ENCODE measurements at regions not wholly inside any gene's neighbourhood (a gene's known extent, or its start where the extent isn't known, plus 50 kb on each side); places are given as distances from the start of the nearest gene placed in this dataset.

DNA sequence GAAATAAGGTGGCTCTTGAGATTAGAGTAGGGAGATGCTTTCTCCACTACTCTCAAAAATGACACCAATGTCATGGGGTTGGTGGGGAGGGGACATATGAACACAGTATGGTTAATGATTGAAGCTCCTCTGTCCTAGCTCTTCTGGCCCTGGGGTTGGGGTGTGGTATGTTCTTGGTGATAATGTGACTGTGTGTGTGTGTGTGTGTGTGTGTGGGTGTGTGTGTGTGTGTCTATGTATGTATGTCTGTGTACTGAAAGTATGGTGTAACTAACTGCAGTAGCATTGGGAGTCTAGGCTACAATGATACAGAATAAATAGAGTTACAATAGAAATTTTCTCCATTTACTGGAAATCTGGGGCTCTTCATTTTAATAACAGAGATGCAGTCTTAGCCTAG is 121.0 kb upstream of the CD180 start:
- DNase-seq (no peak), FAIRE-seq (no peak)
- Histone ChIP-seq H3K4me1 (ENCODE audit: control insufficient read depth in 2 of 3, insufficient read depth in 2 of 3, low read depth in 1 of 3, low read length in 3 of 3) (no peaks in the 10 kb centered on the region), H3K27me3 (ENCODE audit: control insufficient read depth, insufficient read depth, low read length) (no peaks in the 10 kb centered on the region), H3K9me3 (ENCODE audit: control insufficient read depth in 2 of 3, insufficient read depth in 1 of 3, low read length in 3 of 3) (peaks cover 0 to 6% (median 0%) of the 10 kb centered on the region in 3 donors), H3K9ac (ENCODE audit: low read length in 3 of 3) (no peak overlapping the region), H3K36me3 (ENCODE audit: control insufficient read depth in 2 of 3, insufficient read depth in 3 of 3, low read length in 3 of 3) (no peaks in the 10 kb centered on the region), H3K4me3 (ENCODE audit: low read length in 3 of 3) (no peak overlapping the region), H3K27ac (ENCODE audit: low read depth in 2 of 2, low read length in 2 of 2) (no peak overlapping the region)
- TF ChIP-seq, protein P1, sequence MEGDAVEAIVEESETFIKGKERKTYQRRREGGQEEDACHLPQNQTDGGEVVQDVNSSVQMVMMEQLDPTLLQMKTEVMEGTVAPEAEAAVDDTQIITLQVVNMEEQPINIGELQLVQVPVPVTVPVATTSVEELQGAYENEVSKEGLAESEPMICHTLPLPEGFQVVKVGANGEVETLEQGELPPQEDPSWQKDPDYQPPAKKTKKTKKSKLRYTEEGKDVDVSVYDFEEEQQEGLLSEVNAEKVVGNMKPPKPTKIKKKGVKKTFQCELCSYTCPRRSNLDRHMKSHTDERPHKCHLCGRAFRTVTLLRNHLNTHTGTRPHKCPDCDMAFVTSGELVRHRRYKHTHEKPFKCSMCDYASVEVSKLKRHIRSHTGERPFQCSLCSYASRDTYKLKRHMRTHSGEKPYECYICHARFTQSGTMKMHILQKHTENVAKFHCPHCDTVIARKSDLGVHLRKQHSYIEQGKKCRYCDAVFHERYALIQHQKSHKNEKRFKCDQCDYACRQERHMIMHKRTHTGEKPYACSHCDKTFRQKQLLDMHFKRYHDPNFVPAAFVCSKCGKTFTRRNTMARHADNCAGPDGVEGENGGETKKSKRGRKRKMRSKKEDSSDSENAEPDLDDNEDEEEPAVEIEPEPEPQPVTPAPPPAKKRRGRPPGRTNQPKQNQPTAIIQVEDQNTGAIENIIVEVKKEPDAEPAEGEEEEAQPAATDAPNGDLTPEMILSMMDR (IDR thresholded peaks at IDR 0.05; ENCODE audit: borderline replicate concordance, extremely low read depth, insufficient read depth): no peak
- intact Hi-C loops (cut with DNase I): no loop called here

DNA sequence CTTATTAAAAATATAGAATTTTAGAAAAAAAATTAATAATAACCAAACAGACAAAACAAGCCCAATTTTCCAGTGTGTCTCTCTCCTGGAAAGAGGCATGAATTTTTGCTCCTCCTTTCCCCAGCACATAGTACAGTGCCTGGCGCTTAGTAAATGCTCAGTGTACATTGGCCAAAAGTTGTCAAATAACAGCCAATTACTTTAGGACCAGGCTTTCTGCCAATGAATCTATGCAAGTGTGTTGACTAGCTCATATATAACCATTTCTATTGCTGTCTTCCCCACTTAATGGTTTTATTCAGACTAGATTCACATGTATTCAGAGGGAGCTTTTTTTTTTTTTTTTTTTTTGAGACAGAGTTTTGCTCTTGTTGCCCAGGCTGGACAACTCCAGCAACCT is 120.1 kb upstream of the CD180 start:
- intact Hi-C loops (cut with DNase I): no loop called here
- Histone ChIP-seq H3K36me3 (ENCODE audit: control insufficient read depth in 2 of 3, insufficient read depth in 3 of 3, low read length in 3 of 3) (no peaks in the 10 kb centered on the region), H3K4me3 (ENCODE audit: low read length in 3 of 3) (no peak overlapping the region), H3K4me1 (ENCODE audit: control insufficient read depth in 2 of 3, insufficient read depth in 2 of 3, low read depth in 1 of 3, low read length in 3 of 3) (no peaks in the 10 kb centered on the region), H3K9me3 (ENCODE audit: control insufficient read depth in 2 of 3, insufficient read depth in 1 of 3, low read length in 3 of 3) (peaks cover 0 to 8% (median 0%) of the 10 kb centered on the region in 3 donors), H3K27me3 (ENCODE audit: control insufficient read depth, insufficient read depth, low read length) (no peaks in the 10 kb centered on the region), H3K9ac (ENCODE audit: low read length in 3 of 3) (no peak overlapping the region), H3K27ac (ENCODE audit: low read depth in 2 of 2, low read length in 2 of 2) (no peak overlapping the region)
- TF ChIP-seq, protein P1 (IDR thresholded peaks at IDR 0.05; ENCODE audit: borderline replicate concordance, extremely low read depth, insufficient read depth): no peak
- FAIRE-seq (no peak), DNase-seq (no peak)

DNA sequence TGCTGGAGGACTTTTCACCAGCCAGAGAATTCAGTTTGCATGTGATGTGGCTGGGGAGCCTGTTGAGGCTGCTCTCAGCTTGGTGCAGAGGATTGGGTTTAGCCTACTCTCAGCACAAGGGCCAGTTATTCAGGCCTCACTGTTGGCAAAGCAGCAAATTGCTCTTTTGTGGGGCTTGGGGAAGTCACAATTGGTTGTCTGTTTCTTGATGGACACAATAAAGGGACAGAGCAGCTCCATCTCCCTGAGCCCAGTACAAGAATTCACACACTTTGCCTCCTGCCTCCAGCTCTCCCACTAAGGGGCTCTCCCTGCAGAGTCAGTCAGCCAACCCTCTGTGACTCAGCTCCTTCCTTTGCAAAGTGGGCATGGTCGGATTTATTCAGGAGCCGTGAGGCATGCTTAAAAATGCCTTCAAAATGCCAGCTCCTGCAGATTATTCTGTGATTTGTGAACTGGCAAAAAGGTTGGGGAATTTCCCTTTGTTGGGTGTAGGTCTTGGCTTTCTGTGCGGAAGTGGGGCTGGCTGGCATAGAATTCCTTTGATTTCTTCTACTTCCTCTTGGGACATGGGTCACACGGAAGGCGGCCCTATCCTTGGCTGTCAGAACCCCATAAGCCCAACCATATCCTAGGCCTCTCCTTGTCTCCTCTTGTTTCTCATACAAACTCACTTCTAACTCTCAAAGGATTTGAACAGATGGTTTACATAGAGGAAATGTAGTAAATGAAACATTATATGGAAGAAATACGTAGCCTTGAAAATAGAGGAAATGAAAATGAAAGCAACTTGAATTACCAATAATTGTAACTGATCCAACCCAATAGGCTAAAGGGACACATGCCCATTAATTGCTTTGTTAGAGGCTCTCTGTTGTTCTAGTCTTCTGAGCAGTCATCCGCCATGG is 118.7 kb upstream of the CD180 start:
- no peak for FAIRE-seq
- Histone ChIP-seq H3K9ac (ENCODE audit: low read length in 3 of 3) (no peak overlapping the region), H3K36me3 (ENCODE audit: control insufficient read depth in 2 of 3, insufficient read depth in 3 of 3, low read length in 3 of 3) (no peaks in the 10 kb centered on the region), H3K27me3 (ENCODE audit: control insufficient read depth, insufficient read depth, low read length) (no peaks in the 10 kb centered on the region), H3K27ac (ENCODE audit: low read depth in 2 of 2, low read length in 2 of 2) (no peak overlapping the region), H3K4me3 (ENCODE audit: low read length in 3 of 3) (no peak overlapping the region), H3K9me3 (ENCODE audit: control insufficient read depth in 2 of 3, insufficient read depth in 1 of 3, low read length in 3 of 3) (peaks cover 0 to 8% (median 0%) of the 10 kb centered on the region in 3 donors), H3K4me1 (ENCODE audit: control insufficient read depth in 2 of 3, insufficient read depth in 2 of 3, low read depth in 1 of 3, low read length in 3 of 3) (no peaks in the 10 kb centered on the region)
- TF ChIP-seq, protein P1 (IDR thresholded peaks at IDR 0.05; ENCODE audit: borderline replicate concordance, extremely low read depth, insufficient read depth): no peak
- intact Hi-C loops (cut with DNase I): no loop called here
- peak in 1 of 5 donors; percentile 63 for DNase-seq

Data from kidney (tissue), 13 donors.